ENCODE measurements at regions not wholly inside any gene's neighbourhood (a gene's known extent, or its start where the extent isn't known, plus 50 kb on each side); places are given as distances from the start of the nearest gene placed in this dataset.

DNA sequence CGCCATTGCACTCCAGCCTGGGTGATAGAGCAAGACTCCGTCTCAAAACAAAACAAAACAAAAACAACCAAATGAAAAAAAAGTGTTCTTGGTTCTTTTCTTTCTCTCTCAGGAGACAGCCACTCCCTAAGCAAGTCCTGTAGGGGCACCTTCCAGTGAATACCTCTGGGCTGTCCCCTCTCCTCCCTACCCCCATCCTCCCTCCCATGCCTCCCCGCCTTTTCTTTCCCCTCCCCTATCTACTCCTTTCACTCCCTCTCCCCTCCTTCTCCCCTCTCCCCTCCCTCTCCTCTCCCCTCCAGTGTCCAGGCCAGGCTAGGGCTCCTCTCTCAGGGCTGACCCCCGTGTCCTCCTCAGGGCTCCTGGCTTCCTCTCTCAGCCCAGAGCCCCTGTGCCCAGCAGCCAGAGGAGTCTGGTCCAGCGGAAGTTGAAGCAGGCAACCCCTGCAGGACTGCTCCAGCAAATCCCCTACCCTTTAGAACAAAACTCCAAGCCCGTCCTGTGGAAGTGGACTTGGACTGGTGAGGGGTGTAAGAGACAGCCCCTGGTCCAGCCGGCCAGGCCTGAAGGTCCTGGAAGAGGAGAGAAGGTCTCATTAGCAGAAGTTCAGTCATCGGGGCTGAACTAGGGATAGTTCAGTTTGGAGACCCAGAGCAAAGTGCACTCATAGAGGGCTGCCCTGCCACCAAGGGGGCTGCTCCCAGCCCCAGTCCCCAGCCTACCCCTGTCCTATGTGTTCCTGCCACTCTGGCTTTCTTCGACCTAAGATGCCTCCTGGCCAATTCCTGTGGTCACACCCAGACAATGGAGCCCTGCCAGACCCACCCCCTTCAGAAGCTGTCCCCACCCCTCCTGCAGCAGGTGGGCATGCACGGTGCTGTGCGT is 79.8 kb upstream of the IQSEC1 start (continued):
- TF ChIP-seq, protein P1, sequence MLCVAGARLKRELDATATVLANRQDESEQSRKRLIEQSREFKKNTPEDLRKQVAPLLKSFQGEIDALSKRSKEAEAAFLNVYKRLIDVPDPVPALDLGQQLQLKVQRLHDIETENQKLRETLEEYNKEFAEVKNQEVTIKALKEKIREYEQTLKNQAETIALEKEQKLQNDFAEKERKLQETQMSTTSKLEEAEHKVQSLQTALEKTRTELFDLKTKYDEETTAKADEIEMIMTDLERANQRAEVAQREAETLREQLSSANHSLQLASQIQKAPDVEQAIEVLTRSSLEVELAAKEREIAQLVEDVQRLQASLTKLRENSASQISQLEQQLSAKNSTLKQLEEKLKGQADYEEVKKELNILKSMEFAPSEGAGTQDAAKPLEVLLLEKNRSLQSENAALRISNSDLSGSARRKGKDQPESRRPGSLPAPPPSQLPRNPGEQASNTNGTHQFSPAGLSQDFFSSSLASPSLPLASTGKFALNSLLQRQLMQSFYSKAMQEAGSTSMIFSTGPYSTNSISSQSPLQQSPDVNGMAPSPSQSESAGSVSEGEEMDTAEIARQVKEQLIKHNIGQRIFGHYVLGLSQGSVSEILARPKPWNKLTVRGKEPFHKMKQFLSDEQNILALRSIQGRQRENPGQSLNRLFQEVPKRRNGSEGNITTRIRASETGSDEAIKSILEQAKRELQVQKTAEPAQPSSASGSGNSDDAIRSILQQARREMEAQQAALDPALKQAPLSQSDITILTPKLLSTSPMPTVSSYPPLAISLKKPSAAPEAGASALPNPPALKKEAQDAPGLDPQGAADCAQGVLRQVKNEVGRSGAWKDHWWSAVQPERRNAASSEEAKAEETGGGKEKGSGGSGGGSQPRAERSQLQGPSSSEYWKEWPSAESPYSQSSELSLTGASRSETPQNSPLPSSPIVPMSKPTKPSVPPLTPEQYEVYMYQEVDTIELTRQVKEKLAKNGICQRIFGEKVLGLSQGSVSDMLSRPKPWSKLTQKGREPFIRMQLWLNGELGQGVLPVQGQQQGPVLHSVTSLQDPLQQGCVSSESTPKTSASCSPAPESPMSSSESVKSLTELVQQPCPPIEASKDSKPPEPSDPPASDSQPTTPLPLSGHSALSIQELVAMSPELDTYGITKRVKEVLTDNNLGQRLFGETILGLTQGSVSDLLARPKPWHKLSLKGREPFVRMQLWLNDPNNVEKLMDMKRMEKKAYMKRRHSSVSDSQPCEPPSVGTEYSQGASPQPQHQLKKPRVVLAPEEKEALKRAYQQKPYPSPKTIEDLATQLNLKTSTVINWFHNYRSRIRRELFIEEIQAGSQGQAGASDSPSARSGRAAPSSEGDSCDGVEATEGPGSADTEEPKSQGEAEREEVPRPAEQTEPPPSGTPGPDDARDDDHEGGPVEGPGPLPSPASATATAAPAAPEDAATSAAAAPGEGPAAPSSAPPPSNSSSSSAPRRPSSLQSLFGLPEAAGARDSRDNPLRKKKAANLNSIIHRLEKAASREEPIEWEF (CRISPR knock-in tag; IDR thresholded peaks at IDR 0.05) = no peak

DNA sequence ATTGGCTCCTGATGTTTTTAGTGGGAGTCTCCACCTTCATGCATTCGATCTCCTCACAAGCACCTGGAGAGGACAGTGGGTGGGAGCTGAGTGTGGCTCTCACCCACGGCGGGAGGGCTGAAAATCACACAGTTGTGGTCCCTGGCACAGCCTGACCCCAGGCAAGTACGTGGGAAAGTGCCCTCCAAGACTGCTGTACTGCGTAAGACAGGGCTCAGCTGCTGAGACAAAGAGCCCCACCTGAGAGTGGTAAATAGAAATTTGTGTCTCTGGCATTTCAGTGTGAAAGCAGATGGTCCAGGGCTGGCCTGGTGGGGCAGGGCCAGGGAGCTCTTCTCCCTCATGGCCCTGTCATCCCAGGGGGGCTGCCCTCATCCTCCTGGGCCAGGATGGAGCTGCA is 77.4 kb upstream of the IQSEC1 start:
- no peak overlapping the region for H3K27ac ChIP-seq (ENCODE audit: extremely low read depth, low read depth, low read length)
- CTCF ChIA-PET (ENCODE audit: low intra/inter-chr PET ratio) = no interaction called here
- H3K4me2 ChIP-seq (ENCODE audit: insufficient read depth, low read length) = no peak overlapping the region
- POLR2A ChIA-PET = interaction anchor here (0.6 kb wide), 1 partner anchor 106 kb away, joined by 3 read pairs; no protein-coding TSS in a partner anchor
- BruUV-seq (replicated peaks) = no TSS peak
- H3K9me3 ChIP-seq (replicated peaks; ENCODE audit: control insufficient read depth, insufficient read depth, low read depth, low read length) = no peaks in the 10 kb centered on the region; the same call in 1 of the 2 replicates
- H3K4me3 ChIP-seq = no peak overlapping the region
- intact Hi-C loops (cut with micrococcal nuclease) (no loop called here), in situ Hi-C loops (cut with MboI) (no loop called here)
- H4K20me1 ChIP-seq (replicated peaks; ENCODE audit: control insufficient read depth, insufficient read depth, low read length) = no peaks in the 10 kb centered on the region; the same call in 1 of the 2 replicates
- WGBS (ENCODE audit: insufficient coverage, low coverage, missing lambda C conversion rate) = 0% methylated on average over 5 of the region's 5 CpGs
- H3K79me2 ChIP-seq (ENCODE audit: control insufficient read depth, insufficient read depth, low read length) = no peaks in the 10 kb centered on the region
- no peaks in the 10 kb centered on the region for H3K36me3 ChIP-seq (ENCODE audit: control insufficient read depth, insufficient read depth, low read length)
- H3K27me3 ChIP-seq (ENCODE audit: control insufficient read depth in 2 of 2, insufficient read depth in 2 of 2, low read length in 2 of 2) = peaks cover 15 to 40% of the 10 kb centered on the region in 2 experiments; a peak in 4 of 5 replicates
- no peak overlapping the region for H2AFZ ChIP-seq (ENCODE audit: low read depth, low read length)
- ATAC-seq = no peak
- H3K9ac ChIP-seq (ENCODE audit: insufficient read depth in 1 of 2, low read depth in 2 of 2, low read length in 2 of 2) = no peak overlapping the region; a peak in 1 of 4 replicates
- H3K9me1 ChIP-seq (ENCODE audit: control insufficient read depth, insufficient read depth, low read length) = no peaks in the 10 kb centered on the region
- no peak for DNase-seq (ENCODE audit: extremely low read depth in 1 of 4, low spot score in 3 of 4)
- H3K4me1 ChIP-seq (replicated peaks in 1 of 2; ENCODE audit: control insufficient read depth in 2 of 2, insufficient read depth in 2 of 2, low read length in 2 of 2) = peaks cover 0 to 4% of the 10 kb centered on the region in 2 experiments; a peak in 1 of 5 replicates
- FAIRE-seq = no peak
- TF ChIP-seq FIP1L1 (IDR thresholded peaks at IDR 0.05; ENCODE audit: low read depth, low read length, poor library complexity, severe bottlenecking) (no peak), YBX1 (IDR thresholded peaks at IDR 0.05) (no peak), MCM5 (IDR thresholded peaks at IDR 0.05; ENCODE audit: low read depth) (no peak), RBBP5 (IDR thresholded peaks at IDR 0.05; ENCODE audit: borderline replicate concordance, insufficient read depth, low read length, poor library complexity, severe bottlenecking) (no peak), ZNF12 (CRISPR knock-in tag; IDR thresholded peaks at IDR 0.05) (peak; percentile 77), DPF2 (IDR thresholded peaks at IDR 0.05) (no peak)
- TF ChIP-seq, protein P2, sequence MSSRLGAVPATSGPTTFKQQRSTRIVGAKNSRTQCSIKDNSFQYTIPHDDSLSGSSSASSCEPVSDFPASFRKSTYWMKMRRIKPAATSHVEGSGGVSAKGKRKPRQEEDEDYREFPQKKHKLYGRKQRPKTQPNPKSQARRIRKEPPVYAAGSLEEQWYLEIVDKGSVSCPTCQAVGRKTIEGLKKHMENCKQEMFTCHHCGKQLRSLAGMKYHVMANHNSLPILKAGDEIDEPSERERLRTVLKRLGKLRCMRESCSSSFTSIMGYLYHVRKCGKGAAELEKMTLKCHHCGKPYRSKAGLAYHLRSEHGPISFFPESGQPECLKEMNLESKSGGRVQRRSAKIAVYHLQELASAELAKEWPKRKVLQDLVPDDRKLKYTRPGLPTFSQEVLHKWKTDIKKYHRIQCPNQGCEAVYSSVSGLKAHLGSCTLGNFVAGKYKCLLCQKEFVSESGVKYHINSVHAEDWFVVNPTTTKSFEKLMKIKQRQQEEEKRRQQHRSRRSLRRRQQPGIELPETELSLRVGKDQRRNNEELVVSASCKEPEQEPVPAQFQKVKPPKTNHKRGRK (tag; IDR thresholded peaks at IDR 0.05) = no peak

Measured in K562 (cell line).